NOMO-1 treated with dmso at 0.1 percent for 144 hours (cell line): ENCODE measurements at regions not wholly inside any gene's neighbourhood (a gene's known extent, or its start where the extent isn't known, plus 50 kb on each side); places are given as distances from the start of the nearest gene placed in this dataset.
"Not testable (repeated sequence)": the region's sequence is repeated elsewhere in the genome, so short reads cannot be mapped to it uniquely, and the experiment has no call there.

Experiments
- DNase-seq: peaks from one replicate; lab custom pipeline; 2025; ENCODE audit not compliant: unreplicated experiment; lab: John Stamatoyannopoulos, UW

DNA sequence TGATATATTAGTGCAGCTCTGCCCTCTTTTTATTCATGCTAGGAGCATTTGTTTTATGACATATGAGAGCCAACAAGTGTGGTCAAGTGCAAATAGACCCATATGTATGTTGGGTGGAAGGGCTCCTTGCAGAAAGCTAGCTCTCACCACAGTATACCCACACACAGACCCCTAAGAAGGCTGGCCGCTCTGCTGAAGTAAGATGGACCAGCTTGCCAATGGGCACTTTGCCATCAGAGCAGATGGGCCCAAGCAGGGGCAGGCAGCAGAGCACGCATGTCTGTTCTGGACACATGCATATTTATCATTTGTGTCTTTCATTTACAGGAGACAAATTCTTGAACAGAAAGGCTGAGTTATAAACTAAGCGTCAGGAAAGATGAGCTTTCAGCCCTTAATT is 187.5 kb upstream of the DTNA start:
- DNase-seq, result no peak

DNA sequence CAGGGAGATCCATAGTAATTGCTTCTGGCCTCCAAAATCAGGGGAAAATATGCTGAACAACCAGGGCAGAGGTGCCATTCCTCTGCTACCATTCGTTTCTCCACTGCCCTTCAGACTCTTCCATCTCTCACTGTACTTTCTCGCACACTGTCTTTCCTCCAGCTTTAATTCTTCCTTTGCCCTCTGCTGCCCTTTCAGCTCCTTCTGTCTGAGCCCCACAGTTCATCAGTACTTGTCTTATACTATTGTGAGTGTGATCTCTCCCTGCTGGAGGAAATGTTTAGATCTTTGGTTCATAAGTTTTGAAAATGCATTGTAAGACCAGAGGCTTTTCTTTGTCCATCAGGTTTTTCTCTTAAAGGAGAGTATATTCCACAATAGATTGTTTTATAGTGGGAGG is 184.9 kb upstream of the DTNA start:
- no peak for DNase-seq

- no peak for DNase-seq
These were observed 181.9 kb upstream of the DTNA start for GRCh38 chr18:34528177-34528576.

- DNase-seq, result no peak
These were observed 180.5 kb upstream of the DTNA start for GRCh38 chr18:34529358-34530335.

- no peak for DNase-seq
These were observed 179.0 kb upstream of the DTNA start for GRCh38 chr18:34531110-34531509.

GRCh38 chr18:34534642-34535041 is 175.5 kb upstream of the DTNA start:
- not testable (repeated sequence) for DNase-seq

DNA sequence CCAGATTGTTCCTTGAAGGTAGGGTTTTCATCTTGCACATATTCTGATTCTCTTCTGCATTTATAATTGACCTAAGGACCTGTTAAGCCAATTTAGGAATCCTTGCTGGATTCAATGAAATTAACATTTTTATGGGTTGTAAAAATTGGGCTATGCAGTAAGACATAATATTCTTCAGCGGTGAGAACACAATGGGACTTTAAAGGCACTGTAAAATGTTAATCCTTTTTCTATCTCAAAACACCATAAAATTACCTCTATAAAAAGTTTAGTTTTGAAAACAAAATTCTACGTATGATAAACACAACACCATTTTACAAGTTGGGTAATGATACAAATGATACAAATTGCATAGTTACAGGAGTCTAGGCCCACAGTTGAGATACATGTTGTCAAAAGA is 169.2 kb upstream of the DTNA start:
- no peak for DNase-seq

DNA sequence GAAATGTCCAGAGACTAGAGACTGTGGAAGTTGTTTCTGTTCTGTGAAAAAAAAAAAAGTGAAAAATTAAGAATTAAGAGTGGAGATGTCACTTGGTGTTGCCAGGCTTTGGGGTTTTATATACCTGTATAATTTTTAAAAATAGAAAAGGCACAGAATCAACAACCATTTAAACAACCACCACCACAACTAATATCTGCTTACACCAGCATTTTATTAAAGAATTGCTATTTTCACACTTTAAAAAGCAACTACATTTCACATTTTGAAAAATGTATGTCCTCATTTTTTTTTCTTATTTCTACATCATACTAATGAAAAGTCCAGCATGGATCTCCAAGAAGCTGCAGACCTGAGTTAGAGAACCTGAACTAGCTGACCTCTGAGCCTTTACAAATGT is 167.5 kb upstream of the DTNA start:
- no peak for DNase-seq

DNA sequence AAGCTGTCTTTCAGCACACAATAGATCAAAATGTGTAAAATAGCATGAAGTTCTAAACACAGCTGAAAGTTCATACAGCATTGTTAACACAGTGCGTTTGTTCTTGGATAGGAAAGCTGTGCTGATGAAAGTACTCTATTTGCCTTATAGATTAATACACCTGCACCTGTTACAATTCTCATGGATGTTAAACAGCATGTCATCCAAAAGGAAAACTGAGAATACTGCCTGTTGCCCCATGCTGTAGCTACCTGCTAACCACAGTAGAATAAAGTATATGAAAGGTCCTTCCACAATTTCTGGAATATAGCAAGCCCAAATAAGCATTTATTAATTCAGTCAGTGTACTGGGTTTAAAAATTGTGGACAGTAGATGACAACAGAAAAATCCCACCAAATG is 166.7 kb upstream of the DTNA start:
- no peak for DNase-seq

GRCh38 chr18:34543945-34544344 is 166.2 kb upstream of the DTNA start:
- no peak for DNase-seq

GRCh38 chr18:34544930-34545329 is 165.2 kb upstream of the DTNA start:
- no peak for DNase-seq

DNA sequence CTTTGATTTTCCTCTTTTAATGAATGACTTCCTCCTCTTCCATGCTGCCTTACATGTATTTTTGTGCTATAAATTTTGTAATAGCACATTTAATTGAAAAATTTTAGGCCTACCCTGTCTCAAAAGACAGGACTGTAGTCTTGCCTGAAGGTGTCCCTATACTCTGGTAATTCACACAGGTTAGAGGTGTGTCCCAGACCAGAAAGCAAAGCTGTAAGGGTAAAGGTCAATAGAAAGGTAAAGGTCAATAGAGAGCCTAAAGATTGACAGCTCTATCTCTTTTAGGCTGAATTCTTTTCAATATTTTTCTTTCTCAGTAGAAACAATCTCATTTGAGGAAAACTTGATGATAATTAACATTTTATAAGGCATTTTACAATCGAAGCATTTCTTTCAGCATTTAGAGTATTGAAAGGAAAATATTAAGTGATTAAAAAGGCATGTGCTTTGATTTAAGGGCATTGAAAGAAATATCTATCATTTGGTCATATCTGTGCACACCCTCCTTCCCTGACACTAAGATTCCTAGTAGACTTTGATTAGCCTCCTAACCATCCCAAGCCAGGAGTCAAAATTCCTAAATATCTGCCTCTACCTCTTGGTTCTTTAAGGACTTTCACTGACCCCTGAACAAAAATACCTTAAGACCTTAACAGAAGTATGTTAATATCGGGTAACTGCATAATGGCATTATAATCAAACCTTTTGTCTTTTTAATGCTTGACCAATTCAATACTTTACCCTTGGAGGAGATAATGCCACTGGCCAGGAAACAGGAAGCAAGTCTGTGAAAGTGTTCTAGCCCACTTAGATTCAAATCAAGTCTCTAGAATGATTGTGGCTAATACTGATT is 161.8 kb upstream of the DTNA start:
- no peak for DNase-seq

DNA sequence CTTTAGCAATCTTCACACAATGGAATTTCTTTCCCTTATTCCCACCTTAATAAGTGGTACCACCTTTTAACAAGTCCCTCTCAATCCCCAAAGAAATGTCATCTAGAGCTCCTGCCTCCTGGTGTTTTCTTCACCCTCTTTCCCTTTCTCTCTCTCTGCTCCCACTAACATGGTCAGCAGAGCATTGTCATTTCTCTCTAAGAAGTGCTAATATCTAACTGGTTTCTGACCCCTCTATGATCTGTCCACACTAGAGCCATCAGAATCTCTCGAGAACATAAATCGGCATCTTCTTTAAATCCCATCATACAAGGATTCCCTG is 161.2 kb upstream of the DTNA start:
- DNase-seq, result no peak

DNA sequence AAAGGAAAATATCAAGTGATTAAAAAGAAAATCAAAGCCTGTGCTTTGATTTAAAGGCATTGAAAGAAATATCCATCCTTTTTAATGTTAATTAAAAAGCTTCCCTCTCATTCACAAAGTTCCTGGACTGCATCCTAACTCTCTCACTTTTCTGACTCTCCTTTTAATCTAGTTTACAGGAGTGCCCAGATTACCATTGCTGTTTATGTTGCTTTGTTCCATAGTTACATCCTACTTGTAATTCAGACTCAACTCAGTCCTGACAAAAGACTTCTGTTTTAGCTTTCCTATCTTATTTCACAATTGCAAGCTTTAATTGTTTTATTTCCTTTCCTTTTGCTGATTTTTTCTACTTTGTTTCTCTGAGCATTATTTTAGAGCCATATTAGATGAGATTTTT is 160.7 kb upstream of the DTNA start:
- DNase-seq, result no peak

GRCh38 chr18:34550156-34550555 is 159.9 kb upstream of the DTNA start:
- no peak for DNase-seq

GRCh38 chr18:34550902-34551301 is 159.2 kb upstream of the DTNA start:
- no peak for DNase-seq

DNA sequence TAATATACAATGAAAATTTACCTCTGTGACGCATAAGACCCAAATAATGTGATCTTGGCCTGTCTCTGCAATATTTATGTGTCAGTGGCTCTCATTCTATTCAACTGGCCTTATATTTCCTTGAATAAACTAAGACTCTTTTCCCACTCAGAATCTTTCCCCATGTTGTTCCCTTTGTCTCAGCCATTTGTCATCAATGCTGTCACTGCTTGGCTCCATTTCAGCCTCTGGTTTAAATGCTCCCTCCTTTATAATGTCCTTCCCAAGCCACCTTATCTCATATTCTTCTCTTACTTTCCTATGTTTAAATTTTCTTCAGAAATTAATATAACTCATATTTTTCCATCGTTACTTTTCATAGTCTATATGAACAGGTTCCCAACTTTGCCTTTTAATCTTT is 158.3 kb upstream of the DTNA start:
- DNase-seq, result no peak

DNA sequence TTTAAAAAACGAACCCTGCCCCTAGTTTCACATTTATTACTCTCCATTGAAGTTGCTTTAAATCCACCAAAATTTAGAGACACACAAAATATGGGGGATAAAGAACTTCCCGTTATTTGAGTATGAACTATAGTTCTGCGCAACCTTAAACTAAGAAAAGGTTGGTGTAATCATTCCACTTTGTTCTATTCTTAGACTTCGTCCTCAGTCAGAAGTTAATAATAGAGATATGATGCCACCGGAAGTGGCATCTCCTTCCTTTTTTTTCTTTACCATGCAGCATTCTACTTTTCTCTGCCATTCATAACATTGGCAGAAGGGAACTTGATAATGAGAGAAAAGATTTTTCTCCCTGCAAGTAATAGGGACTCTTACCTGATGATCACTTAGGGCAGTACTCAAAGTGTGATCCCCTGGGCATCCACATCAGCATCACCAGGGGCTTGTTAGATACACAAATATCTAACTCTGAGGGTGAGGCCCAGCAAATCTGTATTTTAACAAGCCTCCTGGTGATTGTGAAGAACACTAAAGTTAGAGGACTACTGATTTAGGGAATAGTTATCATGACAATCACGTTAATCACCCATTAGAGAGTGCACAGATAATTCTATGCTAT is 147.7 kb upstream of the DTNA start:
- no peak for DNase-seq

GRCh38 chr18:34567857-34568256 is 142.2 kb upstream of the DTNA start:
- DNase-seq, result no peak

DNA sequence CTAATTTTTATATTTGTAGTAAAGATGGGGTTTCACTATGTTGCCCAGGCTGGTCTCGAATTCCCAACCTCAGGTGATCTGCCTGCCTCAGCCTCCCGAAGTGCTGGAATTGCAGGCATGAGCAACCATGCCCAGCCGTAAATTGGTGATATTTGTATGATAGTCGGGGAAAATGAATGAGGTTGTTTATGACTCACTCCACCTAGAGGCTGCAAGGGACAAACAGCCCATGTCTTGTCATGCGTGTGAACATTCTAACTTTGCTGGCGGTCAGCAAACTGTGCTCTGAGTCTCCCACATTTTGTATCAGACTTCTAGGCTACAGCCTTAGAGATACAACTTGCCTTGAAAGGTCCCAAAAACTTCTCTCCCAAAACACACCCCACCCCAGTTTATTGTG is 133.5 kb upstream of the DTNA start:
- DNase-seq, result no peak

DNA sequence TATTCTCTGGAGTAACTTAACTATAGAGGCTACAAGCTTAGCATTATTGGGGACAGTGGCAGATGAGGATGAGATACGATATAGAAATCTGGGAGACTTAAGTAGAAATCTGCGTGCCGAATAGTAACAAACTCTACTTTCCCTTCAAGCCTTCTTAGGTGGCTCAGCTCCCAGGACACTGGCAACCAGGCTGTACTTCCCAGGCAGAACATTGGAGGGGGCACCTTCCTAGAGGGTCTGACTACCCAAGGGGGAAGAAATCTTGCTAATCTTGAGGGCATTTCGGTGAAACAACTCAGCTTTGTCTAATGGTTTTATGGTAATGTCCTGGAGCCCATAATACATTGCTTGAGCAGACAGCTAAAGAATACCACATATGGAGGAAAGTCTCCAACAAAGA is 126.2 kb upstream of the DTNA start:
- no peak for DNase-seq

- no peak for DNase-seq
These were observed 119.6 kb upstream of the DTNA start for GRCh38 chr18:34590503-34590902.
